ENCODE measurements at regions not wholly inside any gene's neighbourhood (a gene's known extent, or its start where the extent isn't known, plus 50 kb on each side); places are given as distances from the start of the nearest gene placed in this dataset.

GRCh38 chr7:56491636-56492425 lies 375.6 kb upstream of the NUPR2 start:
- TF ChIP-seq POLR2AphosphoS5 (IDR thresholded peaks at IDR 0.05) (no peak), POLR2A (IDR thresholded peaks at IDR 0.05; ENCODE audit: low read depth) (no peak)

Measured in esophagus muscularis mucosa (tissue), 2 donors.